ENCODE measurements at regions not wholly inside any gene's neighbourhood (a gene's known extent, or its start where the extent isn't known, plus 50 kb on each side); places are given as distances from the start of the nearest gene placed in this dataset.

DNA sequence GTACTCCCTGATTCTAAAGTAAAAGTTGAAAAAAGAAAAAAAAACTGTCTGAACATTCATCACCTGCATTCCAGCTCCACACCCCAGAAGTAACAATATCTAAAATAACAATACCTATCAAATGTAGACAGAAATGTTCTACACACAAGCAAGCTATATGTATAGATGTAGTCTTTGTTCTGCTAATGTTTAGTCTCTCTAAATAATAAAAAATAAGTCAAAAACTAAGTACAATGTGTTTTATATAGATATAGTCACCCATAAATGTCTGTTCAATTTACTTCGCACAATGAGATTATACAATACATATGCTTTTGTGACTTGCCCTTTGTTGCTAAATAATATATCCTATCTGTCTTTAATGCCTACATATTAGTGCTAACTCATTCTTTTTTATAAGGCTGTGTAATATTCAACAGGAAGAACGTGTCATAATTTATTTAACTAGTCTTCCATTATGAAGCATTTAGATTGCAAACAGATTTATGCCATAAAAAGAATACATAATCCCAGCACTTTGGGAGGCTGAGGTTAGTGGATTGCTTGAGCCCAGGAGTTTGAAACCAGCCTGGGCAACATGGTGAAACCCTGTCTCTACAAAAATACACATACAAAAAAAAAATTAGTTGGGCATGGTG lies 216.2 kb upstream of the ZNF217 start:
- TF ChIP-seq, protein P1, sequence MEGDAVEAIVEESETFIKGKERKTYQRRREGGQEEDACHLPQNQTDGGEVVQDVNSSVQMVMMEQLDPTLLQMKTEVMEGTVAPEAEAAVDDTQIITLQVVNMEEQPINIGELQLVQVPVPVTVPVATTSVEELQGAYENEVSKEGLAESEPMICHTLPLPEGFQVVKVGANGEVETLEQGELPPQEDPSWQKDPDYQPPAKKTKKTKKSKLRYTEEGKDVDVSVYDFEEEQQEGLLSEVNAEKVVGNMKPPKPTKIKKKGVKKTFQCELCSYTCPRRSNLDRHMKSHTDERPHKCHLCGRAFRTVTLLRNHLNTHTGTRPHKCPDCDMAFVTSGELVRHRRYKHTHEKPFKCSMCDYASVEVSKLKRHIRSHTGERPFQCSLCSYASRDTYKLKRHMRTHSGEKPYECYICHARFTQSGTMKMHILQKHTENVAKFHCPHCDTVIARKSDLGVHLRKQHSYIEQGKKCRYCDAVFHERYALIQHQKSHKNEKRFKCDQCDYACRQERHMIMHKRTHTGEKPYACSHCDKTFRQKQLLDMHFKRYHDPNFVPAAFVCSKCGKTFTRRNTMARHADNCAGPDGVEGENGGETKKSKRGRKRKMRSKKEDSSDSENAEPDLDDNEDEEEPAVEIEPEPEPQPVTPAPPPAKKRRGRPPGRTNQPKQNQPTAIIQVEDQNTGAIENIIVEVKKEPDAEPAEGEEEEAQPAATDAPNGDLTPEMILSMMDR (IDR thresholded peaks at IDR 0.05), result no peak
- no peak for TF ChIP-seq POLR2A (IDR thresholded peaks at IDR 0.05)

All from adrenal gland (tissue), 5 donors.